Right cardiac atrium (tissue), 5 donors: ENCODE measurements at regions not wholly inside any gene's neighbourhood (a gene's known extent, or its start where the extent isn't known, plus 50 kb on each side); places are given as distances from the start of the nearest gene placed in this dataset.
A peak's percentile ranks its signal among the peaks of the same experiment; 100 is the strongest.
"Not testable (repeated sequence)": the region's sequence is repeated elsewhere in the genome, so short reads cannot be mapped to it uniquely, and the experiment has no call there.

Source experiments
- ATAC-seq, 2 donors: fragments of 200-7000 bp; cut with Tn5 transposase; one replicate each; pipeline versions ENCODE4 v1.8.0 to v1.9.1; 2020; ENCODE audit warnings: moderate library complexity in 2 of 2, mild to moderate bottlenecking in 1 of 2
- DNase-seq, 3 donors: peaks; one replicate each; pipeline ENCODE4 v3.0.0-alpha.2; 2020
- H3K27ac ChIP-seq: one replicate; pipeline ENCODE4 v1.5.1; 2013; ENCODE audit warnings: mild to moderate bottlenecking, low read length, control low read depth, moderate library complexity
- H3K27me3 ChIP-seq: one replicate; pipeline ENCODE4 v1.6.1; 2013; ENCODE audit not compliant: control insufficient read depth, insufficient read depth
- H3K4me1 ChIP-seq: one replicate; pipeline ENCODE4 v1.6.1; 2013; ENCODE audit warnings: low read length; ENCODE audit not compliant: control insufficient read depth, insufficient read depth
- H3K4me3 ChIP-seq: one replicate; pipeline ENCODE4 v1.5.1; 2013; ENCODE audit warnings: low read length, control low read depth
- H3K9me3 ChIP-seq: one replicate; pipeline ENCODE4 v1.6.1; 2013; ENCODE audit warnings: low read length; ENCODE audit not compliant: control insufficient read depth
- WGBS: extraction: QIAGEN DNeasy Blood & Tissue Kit; methylation state at CpG from one replicate; pipeline ENCODE4 v1.1.7; 2013; 5-methylcytosine and 5-hydroxymethylcytosine counted together
- intact Hi-C, 4 donors: fragments of 100-400 bp; cut with DNase I; formaldehyde crosslinking; loops; one replicate each; pipeline versions ENCODE4 v1.11.0 to v1.14.0; 2022 to 2023
- donor health status: healthy with polysubstance abuse.
- donor health status: DM: no; HTN: yes; CAD: no.
- donor health status: DM: no; HTN: no; CAD: no.
- donor health status: DM: no; HTN: yes; CAD: no; lungs with severe emphysema.
- donor health status: DM: yes; HTN: yes; CAD: no.

DNA sequence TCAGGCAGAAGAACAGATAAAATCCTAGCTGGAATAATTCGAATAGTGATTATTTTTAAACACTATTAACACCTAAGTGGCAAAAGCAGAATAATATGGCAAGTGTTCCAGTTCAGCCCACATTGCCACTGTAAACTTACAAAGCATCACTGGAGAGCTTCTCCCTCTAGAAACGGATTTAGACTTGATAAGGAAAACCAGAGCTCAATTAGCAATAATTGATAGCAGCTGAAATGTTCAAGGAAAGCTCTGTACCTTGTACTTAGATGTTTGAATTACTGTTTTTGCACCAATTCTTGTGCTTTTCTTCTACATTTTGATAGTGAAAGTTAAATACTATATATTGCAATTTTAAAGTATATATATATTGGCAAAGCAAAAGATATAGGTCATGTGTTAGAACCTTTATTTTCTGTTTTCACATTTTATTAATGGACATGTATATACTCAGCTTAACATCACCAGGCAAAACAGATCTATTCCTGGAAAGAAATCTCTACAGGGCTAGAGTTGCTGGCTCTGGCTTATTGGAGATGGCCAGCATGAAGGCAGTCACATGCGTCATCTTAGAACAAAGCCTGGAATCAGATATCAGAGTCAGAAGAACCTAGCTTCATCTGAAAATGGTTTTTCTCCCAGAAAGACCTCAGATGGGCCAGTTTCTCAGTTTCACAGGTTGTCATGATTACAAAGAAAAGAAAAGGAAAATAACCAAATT lies 149.1 kb upstream of the CTAGE1 start:
- ATAC-seq (no peak), DNase-seq (no peak)
- 39% methylated on average over 3 of the region's 3 CpGs for WGBS
- Histone ChIP-seq H3K27me3 (no peaks in the 10 kb centered on the region), H3K9me3 (no peaks in the 10 kb centered on the region), H3K4me1 (no peaks in the 10 kb centered on the region), H3K4me3 (no peak overlapping the region), H3K27ac (no peak overlapping the region)
- intact Hi-C loops, result loop anchor here in 3 of 4 donors (10.0 kb wide), 1 partner anchor 652 kb away; no protein-coding TSS in a partner anchor

DNA sequence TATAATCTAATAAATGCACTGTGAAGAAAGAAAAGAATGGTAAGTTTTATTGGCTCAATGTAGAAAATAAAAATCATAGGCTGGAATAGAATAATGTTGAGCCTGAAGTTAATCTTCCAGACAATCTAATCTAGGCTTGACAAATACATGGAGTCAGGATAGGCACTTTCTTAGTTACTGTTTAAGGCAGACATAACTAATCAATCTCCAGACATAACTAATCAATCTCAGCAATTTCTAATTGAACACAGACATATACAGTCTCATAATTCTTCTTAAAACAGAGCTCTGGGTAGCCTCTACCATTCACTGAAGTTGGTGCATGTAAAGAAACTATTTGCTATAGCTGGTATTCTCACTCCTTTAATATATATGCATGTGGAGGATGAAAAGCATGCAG lies 150.1 kb upstream of the CTAGE1 start:
- H3K4me1 ChIP-seq, result no peaks in the 10 kb centered on the region
- H3K9me3 ChIP-seq, result no peaks in the 10 kb centered on the region
- intact Hi-C loops, result loop anchor here in 3 of 4 donors (10.0 kb wide), 1 partner anchor 653 kb away; no protein-coding TSS in a partner anchor
- no peak overlapping the region for H3K27ac ChIP-seq
- no peak for DNase-seq
- ATAC-seq, result no peak
- no peaks in the 10 kb centered on the region for H3K27me3 ChIP-seq
- H3K4me3 ChIP-seq, result no peak overlapping the region

DNA sequence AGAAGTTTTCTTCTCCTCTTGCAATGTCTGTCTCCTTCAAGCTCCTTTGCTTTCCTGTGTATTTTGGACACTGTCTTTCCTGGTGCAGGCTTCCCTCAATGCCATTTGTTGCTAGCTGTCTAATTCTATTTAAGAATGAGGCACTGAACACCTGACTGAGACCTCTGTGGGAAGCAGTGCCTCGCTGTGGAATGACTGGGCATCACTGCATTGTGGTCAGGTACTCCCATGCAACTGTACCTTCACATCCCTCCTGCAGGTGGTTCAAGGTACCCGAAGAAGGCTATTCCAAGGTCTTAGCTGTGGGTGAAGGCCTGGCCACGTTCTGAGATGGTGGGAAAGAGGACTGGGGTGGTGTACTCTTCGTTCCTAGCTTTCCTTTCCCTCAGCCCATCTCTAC lies 152.8 kb upstream of the CTAGE1 start:
- DNase-seq, result no peak
- no peaks in the 10 kb centered on the region for H3K4me1 ChIP-seq
- H3K9me3 ChIP-seq, result no peaks in the 10 kb centered on the region
- H3K27me3 ChIP-seq, result no peaks in the 10 kb centered on the region
- H3K4me3 ChIP-seq, result no peak overlapping the region
- 85% methylated on average over 4 of the region's 4 CpGs for WGBS
- intact Hi-C loops, result no loop called here
- no peak for ATAC-seq
- no peak overlapping the region for H3K27ac ChIP-seq

DNA sequence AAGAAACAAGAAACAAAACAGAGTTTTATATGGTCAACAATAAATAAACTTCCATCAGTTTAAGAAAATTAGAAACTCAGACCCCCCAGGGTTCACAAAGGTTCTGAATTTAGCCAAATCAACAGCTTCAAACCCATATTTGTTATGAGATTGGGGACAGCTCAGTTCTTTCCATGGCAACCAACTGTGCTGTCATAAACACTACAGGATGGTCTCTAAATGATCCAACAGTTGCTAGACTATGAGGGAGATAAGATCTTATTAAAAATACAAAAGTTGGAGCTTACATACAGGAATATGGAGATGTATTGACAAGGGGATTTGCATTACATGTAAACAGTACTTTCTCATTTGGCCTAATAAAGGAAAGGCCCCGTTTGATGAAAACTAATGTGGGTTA lies 154.6 kb upstream of the CTAGE1 start:
- Histone ChIP-seq H3K27me3 (no peaks in the 10 kb centered on the region), H3K9me3 (no peaks in the 10 kb centered on the region), H3K27ac (no peak overlapping the region), H3K4me3 (no peak overlapping the region), H3K4me1 (no peaks in the 10 kb centered on the region)
- no peak for ATAC-seq
- no peak for DNase-seq
- WGBS, result 42% methylated on average over 1 of the region's 1 CpG
- intact Hi-C loops, result no loop called here

DNA sequence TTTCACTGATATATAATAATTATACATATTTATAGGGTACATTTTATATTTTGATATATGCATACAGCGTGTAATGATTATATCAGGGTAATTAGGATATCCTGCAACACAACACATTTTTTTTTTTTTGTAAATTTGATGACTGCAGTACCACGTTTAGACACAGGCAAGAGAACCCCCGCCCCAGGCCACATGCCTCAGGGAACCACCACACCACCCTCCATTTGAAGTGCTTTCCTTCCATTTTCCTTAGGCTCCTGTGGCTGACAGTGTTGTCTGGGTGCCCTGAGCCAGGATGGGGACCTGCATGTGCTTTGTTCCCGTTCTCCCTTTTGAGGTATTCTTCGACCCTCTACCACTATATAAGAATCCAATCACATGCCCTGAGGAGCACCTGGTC lies 161.6 kb upstream of the CTAGE1 start:
- ATAC-seq (no peak), DNase-seq (no peak)
- Histone ChIP-seq H3K27ac (no peak overlapping the region), H3K9me3 (no peaks in the 10 kb centered on the region), H3K4me3 (no peak overlapping the region), H3K27me3 (no peaks in the 10 kb centered on the region), H3K4me1 (no peaks in the 10 kb centered on the region)
- WGBS, result 78% methylated on average over 5 of the region's 5 CpGs
- intact Hi-C loops, result no loop called here

DNA sequence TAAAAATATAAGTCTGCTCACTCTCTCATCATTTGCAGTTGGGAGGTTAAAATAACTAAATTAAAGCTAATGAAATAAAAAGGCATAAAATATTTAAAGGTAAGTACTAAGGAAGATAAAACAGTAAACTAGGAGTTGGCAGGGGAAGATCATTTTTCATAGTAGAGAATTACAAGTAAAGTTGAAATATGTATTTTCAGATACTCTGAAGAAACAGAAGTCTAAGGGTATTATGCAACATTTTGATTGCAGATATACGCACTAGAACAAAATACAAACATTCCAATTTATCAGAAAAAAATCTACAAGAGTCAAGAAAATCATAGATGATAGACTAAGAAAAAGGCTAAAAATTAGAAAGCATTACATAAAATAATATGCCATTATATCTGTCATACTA lies 167.6 kb upstream of the CTAGE1 start:
- ATAC-seq, result no peak
- no peaks in the 10 kb centered on the region for H3K27me3 ChIP-seq
- no peaks in the 10 kb centered on the region for H3K9me3 ChIP-seq
- 67% methylated on average over 1 of the region's 1 CpG for WGBS
- H3K27ac ChIP-seq, result no peak overlapping the region
- H3K4me1 ChIP-seq, result no peaks in the 10 kb centered on the region
- no peak overlapping the region for H3K4me3 ChIP-seq
- intact Hi-C loops, result no loop called here
- no peak for DNase-seq

DNA sequence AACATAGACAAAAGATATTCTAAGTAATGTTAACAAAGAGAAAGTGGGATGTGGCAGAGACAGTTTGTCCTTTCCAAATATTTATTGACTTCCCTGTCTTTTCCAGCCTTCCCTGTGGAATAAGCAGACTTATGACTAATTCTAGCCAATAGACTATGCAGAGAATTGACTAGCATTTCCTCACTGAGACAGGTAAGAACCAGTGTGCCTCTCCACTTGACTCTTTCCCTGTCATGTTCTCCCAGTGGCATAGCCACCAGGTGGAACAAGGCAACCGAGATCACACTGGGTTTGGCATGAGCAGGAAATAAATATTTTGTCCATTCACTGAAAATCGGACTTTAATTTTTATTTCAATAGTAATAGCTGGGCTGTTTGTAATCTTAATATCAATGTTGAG lies 168.1 kb upstream of the CTAGE1 start:
- DNase-seq (no peak), ATAC-seq (no peak)
- no peak overlapping the region for H3K4me3 ChIP-seq
- H3K9me3 ChIP-seq, result no peaks in the 10 kb centered on the region
- no peak overlapping the region for H3K27ac ChIP-seq
- no peaks in the 10 kb centered on the region for H3K4me1 ChIP-seq
- WGBS, result 85% methylated on average over 2 of the region's 2 CpGs
- intact Hi-C loops, result no loop called here
- H3K27me3 ChIP-seq, result no peaks in the 10 kb centered on the region

DNA sequence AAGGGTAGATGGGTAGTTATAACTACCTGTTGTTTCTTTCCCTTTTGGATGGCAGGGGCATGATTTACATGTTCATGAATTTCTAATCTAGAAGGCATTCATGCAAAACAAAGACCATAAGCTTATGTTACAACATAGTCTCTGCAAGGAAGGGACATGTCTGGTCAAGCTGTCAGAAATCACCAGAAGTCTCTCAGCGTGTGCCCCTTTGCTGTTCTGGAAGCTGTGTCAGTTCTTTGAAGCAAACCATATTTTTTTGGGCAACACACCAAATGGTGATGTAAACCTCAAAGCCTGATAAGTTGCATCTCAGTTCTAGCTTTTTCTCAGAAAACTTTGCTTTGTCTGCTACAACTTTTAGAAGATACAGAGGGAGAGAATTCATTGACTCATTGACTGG lies 173.5 kb upstream of the CTAGE1 start:
- ATAC-seq (peak; percentile 70 to 79), DNase-seq (peak in 2 of 3 donors; percentile 30 to 32)
- H3K27me3 ChIP-seq, result no peaks in the 10 kb centered on the region
- intact Hi-C loops, result no loop called here
- no peak overlapping the region for H3K4me3 ChIP-seq
- no peaks in the 10 kb centered on the region for H3K9me3 ChIP-seq
- no peak overlapping the region for H3K27ac ChIP-seq
- no peaks in the 10 kb centered on the region for H3K4me1 ChIP-seq
- WGBS, result 31% methylated on average over 1 of the region's 1 CpG

DNA sequence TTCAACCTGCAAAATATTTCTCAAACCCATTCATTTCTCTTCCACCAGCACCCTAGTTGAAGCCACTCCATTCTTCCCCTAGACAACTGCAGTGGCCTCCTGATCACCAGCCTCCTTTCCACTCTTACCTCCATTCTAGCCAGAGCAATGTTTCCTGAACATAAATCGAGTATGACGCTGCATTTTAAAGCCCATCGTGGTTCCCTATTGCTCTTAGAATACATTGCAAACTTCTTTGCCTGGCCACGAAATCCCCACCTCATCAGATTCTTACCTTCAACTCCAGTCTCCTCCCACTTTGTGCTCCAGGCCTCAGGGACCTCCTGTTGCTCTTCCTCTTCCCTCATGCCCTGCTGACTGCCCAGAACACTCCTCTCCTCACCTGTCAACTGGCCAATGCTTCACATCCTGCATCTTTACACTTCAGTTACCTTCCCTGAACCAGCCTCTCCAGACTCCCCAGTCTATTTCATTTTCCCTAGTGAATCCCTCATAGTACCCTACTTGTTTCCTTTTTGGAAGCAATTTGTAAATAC lies 176.5 kb upstream of the CTAGE1 start:
- intact Hi-C loops, result no loop called here
- DNase-seq, result no peak
- Histone ChIP-seq H3K4me3 (no peak overlapping the region), H3K27ac (no peak overlapping the region), H3K9me3 (no peaks in the 10 kb centered on the region), H3K4me1 (no peaks in the 10 kb centered on the region), H3K27me3 (no peaks in the 10 kb centered on the region)
- no peak for ATAC-seq
- 84% methylated on average over 4 of the region's 4 CpGs for WGBS

- ATAC-seq (no peak), DNase-seq (no peak)
- Histone ChIP-seq H3K27ac (no peak overlapping the region), H3K4me3 (no peak overlapping the region), H3K27me3 (no peaks in the 10 kb centered on the region), H3K4me1 (peaks cover 6% of the 10 kb centered on the region), H3K9me3 (no peaks in the 10 kb centered on the region)
- intact Hi-C loops, result loop anchor here in 1 of 4 donors (5.0 kb wide), 1 partner anchor 36 kb away; no protein-coding TSS in a partner anchor
- 92% methylated on average over 5 of the region's 5 CpGs for WGBS
These were observed 183.8 kb upstream of the CTAGE1 start for GRCh38 chr18:22601481-22601880.

DNA sequence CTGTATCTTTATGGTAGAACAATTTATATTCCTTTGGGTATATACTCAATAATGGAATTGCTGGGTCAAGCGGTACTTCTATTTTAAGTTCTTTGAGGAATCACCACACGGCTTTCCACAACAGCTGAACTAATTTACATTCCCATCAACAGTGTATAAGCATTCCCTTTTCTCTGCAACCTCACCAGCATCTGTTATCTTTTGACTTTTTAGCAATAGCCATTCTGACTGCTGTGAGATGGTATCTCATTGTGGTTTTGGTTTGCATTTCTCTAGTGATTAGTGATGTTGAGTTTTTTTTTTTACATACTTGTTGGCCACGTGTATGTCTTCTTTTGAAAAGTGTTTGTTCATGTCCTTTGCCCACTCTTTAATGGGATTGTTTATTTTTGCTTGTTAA lies 184.7 kb upstream of the CTAGE1 start:
- H3K27me3 ChIP-seq, H3K4me1 ChIP-seq, ATAC-seq, H3K27ac ChIP-seq, DNase-seq, H3K4me3 ChIP-seq, H3K9me3 ChIP-seq: not testable (repeated sequence)
- 74% methylated on average over 3 of the region's 3 CpGs for WGBS
- intact Hi-C loops, result loop anchor here in 1 of 4 donors (5.0 kb wide), 1 partner anchor 35 kb away; no protein-coding TSS in a partner anchor
